Esophagus mucosa (tissue), 1 donor: ENCODE measurements at regions not wholly inside any gene's neighbourhood (a gene's known extent, or its start where the extent isn't known, plus 50 kb on each side); places are given as distances from the start of the nearest gene placed in this dataset.
"Not testable (repeated sequence)": the region's sequence is repeated elsewhere in the genome, so short reads cannot be mapped to it uniquely, and the experiment has no call there.

Experiments used
- ATAC-seq: fragments of 200-7000 bp; cut with Tn5 transposase; one replicate; pipeline ENCODE4 v1.9.1; 2020
- donor health status: DM: yes; HTN: yes; CAD: no.

DNA sequence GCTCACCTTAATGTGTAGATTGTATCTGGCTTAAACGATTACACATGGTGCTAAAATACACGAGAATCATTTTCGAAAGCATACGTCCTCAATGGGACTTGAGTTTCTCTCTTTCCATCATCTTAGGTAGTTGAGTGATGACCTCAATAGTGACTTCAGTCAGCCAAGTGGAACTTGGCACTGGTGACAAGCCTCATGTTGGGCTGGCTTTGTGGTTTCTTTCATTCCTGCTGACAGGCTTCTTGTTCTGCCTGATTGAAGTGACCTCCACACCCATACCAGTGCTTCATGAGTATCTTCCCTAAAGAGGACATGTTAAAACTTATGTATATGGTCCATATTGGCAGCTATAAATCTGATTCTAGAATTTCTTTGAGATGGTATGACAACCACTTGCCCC is 159.1 kb upstream of the WDR1 start:
- ATAC-seq, result peak; percentile 55

DNA sequence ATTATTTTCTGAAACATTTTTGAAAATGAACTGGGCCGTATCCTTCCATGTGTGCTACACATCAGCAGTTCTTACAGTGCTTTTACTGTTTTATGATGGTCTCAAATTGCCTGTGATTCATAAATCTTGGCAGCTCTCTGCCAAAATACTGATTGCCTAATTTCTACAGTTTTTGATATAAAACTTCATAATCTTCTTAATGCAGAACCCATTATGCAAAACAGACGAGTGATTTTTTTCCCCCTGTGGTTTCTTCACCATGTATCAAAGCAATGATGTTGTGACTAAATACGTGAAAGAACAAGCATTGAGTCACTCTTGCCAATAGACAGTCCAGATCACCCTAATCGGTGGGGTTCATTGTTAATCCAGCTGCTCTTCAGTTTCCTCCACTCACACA is 156.4 kb upstream of the WDR1 start:
- no peak for ATAC-seq

DNA sequence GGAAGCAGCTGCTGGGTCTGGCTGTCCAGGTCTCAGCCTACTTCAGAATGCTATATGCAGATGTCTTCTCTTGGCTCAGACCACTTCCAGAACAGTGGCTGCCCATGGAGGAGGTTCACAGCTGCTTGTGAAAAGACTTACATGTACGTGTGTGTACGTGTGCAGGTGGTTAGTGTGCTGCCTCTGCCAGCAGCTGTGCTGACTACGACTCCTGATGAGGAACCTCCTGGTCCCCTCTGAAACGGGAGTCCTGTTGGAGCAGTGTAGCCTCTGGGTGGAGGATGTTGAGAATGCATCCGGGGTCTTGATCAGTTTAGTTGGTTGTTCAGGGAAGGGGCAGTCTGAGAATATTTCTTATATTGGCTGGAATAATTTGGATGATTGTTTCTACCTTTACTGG is 155.9 kb upstream of the WDR1 start:
- peak; percentile 29 for ATAC-seq

DNA sequence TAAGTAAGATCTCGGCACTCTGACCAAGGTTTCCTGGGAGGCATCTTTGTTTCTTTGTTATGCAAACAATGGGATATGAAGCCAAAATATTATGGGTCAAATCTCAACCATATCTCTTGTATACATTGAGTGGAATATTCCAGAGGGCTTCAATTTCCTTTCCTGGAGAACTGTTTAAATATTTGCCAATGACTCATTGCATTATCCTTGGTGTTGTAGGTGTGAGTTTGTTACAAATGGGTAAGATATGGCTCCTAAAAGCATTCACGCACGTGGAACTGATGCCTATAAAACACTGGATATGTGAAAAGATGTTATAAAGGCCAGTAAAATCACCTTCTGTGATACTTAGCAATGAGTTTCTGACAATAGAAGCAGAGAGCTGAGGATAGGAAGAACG is 150.5 kb upstream of the WDR1 start:
- no peak for ATAC-seq

DNA sequence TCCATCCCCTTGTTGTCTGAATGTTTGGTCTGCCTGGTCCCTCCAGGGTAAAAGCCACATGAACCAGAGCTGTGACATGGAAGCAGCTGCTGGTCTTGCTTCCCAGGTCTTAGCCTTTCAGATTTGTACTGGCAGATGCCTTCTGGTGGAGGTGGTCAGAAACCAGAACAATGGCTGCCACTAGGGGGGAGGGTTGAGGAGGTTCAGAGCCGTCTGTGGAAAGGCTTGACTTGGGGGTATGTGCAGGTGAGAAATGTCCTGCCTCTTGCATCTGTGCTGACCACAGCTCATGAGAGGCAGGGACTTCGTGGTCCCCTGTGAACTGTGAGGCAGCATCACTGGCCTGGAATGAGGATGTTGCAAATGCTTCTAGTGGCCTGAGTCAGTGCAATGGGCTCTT is 144.2 kb upstream of the WDR1 start:
- no peak for ATAC-seq

DNA sequence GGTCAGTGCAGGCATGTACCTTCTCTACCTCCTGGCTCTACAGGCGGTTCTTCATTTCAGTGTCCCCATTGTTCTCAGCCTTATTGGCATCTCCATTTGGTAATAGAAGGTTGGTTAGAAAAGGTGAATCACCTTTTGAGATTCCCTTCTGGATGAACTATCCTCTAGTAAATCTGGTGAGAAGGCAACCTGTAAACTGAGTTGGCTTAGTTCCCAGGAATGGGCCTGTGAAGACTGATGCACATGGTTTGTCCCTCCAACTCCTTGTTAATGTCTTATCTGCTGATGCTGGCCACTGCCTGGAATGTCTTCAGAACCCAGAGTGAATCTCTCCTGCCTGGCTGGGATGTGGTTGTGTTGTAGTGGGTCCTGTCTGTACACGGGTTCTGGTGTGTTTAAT is 143.4 kb upstream of the WDR1 start:
- no peak for ATAC-seq

DNA sequence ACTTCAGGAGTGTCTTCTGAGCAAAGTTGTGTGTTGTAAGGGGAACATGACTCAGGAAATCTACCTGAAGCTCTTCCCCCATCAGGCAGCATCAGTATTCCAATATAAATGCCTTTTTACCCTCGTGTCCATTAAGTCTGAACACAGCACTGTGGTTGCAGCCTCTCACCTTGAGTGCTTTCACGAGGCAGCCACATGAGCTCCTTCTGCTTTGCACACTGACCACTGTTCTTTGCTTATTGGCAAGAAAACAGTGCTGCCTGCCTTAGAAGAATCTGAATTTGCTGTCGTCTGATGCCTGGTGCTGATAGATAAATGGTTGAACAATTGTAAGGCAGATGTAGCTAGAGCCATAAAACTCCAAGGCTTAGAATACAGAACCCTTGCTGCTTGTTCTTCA is 139.6 kb upstream of the WDR1 start:
- ATAC-seq, result no peak

DNA sequence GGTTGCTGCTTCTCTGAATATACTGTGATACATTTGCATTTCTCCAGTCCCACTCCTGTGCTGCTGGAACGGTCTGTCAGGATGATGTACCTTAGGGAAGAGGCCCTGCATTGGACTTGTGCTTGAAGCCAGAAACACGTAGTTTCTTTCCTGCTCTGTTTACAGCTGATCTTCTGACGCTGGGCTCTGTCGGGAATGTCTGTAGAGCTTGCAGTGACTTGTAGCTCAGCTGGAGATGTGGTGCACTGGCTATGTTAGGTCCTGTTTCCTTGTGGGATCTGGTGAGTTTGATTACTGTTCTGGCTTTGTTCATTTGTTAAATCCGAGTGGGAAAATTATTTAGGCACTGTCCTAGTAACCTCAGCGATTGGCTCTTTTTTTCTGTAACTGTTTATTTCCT is 137.2 kb upstream of the WDR1 start:
- ATAC-seq, result peak; percentile 68

DNA sequence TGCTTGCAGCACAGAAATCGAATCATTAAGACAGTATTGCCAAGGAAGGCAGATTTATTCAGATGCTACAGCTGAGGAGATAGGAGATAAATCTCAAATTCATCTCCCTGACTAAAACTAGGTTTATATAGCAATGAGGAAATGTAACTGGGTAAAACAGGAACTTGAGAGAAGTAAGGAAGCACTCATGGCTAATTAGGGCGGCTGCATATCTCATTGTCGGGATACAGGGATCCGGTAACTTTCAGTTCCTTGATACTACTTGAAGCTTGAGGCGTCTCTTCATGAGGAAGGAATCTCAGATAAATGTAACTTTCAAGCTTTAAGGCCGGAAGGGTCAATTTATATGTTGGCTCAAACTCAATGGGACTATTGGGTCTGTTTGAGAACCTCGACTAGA is 129.2 kb upstream of the WDR1 start:
- no peak for ATAC-seq

DNA sequence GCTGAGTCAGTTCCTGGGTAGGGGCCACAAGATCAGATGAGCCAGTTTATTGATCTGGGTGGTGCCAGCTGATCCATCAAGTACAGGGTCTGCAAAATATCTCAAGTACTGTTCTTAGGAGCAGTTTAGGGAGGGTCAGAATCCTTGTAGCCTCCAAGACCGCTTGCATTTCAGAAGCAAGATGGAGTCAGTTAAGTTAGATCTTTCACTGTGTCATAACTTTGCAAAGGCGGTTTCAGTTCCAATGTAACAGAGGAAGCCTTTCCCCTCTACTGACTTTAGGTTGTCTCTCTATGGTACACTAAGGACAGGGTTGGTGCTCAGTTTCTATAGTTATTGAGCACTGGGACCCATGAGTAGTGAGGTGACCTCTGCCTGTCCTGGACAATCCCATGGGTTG is 127.3 kb upstream of the WDR1 start:
- ATAC-seq, result no peak

DNA sequence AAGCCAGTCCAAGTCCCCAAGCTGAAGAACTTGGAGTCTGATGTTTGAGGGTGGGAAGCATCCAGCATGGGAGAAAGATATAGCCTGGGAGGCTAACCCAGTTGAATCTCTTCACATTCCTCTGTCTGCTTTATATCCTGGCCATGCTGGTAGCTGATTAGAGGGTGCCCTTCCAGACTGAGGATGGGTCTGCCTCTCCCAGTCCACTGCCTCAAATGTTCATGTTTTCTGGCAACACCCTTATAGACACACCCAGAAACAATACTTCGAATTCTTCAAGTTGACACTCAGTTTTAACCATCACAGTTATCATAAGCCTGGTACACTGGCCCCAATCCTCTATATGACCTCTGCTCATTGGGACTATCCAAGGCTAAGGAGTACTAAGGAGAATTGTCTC is 124.1 kb upstream of the WDR1 start:
- no peak for ATAC-seq

DNA sequence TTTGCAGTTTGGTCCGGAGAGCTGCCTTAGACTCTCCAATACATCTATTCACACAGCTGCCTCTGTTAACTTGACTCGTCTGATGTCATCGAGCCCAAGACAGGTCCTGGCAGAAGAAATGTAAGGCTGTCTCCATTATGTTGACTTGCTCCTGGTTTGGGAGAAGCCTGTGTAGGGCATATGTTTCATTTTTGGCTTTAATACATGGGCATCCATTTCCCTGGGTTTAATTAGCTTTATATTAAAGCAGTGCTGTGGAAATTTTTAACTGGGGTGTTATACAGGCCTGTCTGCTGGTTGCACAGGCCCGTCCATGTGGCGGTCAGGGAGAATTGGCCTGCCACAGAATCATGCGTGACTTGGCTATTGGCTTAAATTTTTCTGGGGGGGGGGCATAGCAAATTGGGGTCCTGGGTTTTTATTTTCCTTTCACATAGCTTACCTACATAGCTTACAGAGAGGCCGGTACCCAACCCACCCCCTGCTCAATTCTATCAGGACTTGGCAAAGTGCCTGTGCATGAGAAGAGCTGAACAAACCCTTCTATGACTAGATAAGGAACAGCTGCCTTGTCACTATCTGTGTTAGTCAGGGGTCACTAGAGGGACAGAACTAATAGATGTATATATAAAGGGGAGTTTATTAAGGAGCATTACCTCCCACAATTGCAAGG is 123.5 kb upstream of the WDR1 start:
- ATAC-seq, result no peak

DNA sequence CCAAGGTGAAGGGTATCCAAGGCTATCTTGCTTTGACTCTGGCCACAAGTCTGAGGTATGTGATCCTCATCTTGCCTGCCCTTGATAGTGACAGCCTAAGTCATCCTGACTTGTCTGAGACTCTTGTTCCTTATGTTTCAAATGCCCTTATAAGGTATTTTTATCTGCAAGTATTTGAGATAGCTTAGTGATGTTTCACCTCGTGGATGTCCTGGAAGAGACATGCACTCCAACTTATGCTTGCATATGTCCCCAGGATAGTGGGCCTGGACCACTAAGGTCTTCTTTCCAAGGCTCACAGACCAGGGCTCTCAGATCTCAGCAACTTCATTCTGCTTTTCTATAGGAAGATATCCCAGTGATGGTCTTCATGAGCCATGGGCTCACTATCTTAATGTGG is 120.5 kb upstream of the WDR1 start:
- no peak for ATAC-seq

DNA sequence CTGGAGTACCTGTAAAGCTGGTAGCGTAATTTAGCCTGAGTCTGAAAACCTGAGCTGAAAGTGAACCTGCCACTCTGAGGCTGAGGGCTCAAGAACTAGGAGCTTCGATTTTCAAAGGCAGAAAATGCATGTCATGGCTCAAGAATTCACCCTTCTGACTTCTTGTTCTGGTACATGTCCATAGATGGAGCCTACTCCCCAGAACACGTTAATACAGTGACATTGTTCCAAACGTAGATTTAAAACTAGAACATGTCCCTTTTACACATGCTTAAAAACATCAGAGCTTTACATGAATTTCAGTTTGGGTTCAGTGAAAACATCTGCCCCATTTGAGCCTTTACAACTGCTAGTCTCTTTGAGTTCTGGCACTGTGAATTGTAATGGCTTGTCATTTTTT is 115.5 kb upstream of the WDR1 start:
- ATAC-seq, result no peak

DNA sequence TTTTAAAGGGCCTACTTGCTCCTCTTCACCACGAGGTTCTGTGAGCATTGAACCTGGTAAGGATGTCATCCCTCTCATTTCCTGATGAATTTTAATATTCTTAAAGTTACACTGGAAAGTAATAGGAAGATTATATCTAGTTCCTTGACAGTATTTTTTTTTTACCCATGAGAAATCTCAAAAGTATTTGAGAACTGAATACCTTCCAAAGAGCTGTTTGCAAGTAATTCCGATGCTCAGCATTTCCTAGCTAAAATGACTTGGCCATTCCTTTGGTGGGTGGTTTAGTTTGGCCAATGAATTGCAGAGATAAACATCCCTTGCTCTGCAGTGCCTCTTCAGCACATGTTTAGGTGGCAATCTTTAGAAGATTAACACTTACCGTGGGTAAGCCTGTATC is 110.2 kb upstream of the WDR1 start:
- no peak for ATAC-seq

DNA sequence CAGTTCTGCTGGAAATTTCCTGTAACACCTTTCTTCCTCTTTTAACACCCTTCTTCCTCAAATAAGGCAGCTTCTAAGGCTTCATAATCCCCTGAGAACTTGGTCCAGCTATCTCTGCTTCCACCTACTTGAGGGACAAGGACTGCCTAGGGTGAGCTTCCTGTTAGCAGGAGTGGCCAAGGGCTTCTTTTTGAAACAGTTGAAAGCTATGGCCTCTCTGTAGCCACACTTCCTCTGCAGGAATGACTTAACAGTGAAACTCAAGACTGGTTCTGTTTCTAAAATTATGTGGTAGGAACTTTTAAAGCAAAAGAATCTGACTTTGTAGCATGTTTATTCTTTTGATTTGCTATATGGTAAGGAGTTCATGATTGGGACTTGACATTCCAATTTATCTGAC is 108.5 kb upstream of the WDR1 start:
- no peak for ATAC-seq

DNA sequence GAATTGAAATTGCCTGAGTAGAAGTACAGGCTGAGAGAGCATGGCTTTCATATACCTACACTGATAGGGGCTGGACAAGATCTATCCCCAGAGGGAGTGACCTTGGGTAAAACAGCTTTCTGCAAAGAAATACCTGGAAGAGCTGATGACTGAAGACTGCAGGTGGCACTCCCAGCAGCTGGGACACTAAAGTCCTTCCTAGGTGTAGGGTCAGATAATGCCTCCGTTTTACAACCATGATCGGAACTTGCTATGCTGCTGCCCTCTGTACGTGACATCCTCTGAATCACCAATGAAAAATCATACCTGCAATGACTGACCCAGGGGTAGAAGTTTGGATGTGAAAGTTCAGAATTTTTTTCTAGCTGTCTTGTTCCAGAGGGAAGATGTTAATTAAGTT is 107.2 kb upstream of the WDR1 start:
- ATAC-seq, result no peak

DNA sequence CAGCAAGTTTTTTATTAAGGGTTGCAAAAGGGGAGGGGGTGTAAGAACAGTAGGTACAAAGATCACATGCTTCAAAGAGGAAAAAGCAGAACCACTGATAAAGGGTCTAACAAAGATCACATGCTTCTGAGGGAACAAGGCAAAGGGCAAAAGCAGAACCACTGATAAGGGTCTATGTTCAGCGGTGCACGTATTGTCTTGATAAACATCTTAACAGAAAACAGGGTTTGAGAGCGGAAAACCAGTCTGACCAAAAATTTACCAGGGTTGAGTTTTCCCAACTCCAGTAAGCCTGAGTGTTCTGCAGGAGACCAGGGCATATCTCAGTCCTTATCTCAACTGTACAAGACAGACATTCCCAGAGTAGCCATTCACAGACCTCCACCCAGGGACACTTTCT is 96.9 kb upstream of the WDR1 start:
- ATAC-seq, result not testable (repeated sequence)

DNA sequence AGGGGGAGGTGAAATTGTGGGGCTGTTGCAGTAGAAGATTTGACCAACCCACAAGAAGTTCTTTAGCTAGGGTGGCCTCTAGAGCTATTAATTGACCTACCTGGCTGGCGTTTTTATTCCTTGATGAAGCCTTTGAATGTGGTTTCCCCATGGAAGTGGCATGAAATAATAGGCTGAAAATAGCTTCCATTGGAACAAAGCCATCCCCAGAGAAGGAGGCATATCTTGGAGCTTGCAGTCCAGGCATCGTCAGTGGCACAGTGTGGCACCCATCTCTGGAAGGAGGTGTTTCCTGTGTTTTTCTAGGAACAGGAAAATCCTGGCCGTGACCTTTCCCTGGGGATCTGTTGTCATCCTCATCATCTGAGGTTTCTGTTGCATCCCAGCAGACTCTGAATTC is 96.3 kb upstream of the WDR1 start:
- no peak for ATAC-seq

DNA sequence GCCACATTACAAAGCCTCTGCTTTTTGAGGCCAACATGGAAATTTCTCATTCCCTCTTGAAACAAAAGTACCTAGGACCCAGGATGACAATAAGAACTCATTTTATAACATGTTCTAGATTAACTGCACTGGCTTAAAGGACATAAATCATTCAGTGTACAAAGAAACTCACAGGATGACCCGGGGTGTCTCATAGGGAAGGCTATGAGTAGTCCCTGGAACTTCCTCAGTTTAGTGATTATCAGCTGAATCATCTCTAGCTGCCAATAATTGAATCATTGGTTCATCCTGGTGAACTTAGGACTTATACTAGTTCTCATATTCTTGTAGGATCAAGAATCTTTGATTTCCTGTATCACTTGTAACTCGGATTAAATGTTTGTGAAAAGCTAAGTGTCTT is 95.8 kb upstream of the WDR1 start:
- ATAC-seq, result no peak

DNA sequence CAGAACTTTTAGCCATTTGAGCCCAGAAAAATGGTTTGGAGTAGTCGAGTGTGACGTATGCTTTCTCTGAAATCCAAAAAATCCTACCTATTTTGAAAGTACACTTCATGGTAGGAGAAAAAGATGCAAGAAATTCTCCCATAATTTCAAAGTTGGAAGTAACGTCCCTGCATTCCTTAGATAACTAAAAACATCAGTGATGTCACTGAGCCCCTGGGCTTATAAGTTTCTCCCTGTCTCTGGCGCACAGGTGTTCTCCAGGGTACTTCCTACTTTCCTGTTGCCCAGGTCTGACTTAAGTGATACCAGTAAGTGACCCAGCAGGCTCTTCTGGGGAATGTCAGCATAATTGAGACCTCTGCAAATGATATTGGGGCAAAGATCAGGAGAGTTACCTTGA is 90.5 kb upstream of the WDR1 start:
- no peak for ATAC-seq

DNA sequence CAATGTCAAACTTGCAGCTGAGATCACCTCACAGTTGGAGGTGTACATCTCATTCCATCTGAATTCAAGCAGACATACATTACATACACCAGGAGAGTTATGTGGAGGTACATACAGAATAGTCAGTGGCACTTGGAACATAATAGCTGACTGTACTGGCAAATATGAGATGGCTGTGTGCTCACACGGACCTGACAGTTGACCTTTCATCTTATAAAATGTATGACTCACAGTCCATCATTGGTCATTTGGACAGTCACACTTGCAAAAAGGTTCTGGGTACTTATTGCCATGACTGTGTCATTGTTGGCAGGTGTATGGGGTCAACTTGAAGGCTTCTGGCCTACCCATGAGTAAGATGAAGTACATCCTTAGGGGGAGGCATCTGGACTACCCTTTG is 88.6 kb upstream of the WDR1 start:
- no peak for ATAC-seq

DNA sequence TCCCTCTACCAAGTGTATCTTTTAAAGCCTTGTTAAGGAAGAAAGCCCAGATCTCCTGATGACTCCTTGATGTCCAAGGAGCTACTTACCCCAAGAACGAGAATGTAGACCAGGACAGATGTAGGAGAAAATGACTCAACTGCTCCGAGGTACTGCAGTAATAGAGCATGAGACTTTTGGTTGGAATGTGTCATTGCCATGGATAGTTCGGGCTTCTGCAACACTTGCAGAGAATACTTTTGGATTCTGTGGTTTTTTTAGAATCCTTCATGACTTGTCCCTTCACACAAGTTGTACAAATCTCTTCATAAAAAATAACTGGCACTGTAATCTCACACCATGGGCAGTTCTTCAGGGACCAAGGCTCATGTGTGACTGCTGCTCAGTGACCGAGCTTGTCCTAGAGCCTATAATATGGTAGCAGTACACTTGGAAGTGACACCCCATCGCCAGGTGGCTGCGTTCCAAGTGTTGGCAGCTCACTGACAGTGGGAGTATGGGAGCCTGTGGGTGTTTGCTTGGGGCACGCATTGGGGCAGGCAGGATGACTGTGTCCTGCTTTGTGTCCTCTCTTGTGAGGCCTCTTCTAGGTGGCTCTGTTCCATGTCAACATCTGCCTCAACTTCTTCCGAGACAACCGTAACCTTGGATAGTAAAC is 87.9 kb upstream of the WDR1 start:
- no peak for ATAC-seq

DNA sequence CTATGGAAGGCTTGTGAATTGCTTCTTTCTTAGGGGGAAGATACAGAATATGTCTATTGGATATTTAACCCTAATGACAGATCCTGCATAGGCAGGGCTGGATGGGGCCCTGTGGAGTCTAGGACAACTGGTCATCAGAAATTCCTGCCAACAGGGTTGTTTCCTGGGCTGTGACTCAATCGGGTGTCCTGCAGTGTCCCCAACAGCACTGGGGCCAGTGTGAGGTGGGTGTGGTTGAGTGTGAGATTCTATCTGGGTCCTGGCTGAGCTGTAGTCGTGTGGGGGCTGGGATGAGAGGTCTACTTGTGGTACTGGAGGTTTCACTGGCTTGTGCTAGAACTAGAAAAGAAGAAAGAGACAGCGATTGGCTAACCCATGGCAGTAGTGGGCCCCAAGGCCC is 87.3 kb upstream of the WDR1 start:
- ATAC-seq, result no peak
